ENCODE measurements at regions not wholly inside any gene's neighbourhood (a gene's known extent, or its start where the extent isn't known, plus 50 kb on each side); places are given as distances from the start of the nearest gene placed in this dataset.

DNA sequence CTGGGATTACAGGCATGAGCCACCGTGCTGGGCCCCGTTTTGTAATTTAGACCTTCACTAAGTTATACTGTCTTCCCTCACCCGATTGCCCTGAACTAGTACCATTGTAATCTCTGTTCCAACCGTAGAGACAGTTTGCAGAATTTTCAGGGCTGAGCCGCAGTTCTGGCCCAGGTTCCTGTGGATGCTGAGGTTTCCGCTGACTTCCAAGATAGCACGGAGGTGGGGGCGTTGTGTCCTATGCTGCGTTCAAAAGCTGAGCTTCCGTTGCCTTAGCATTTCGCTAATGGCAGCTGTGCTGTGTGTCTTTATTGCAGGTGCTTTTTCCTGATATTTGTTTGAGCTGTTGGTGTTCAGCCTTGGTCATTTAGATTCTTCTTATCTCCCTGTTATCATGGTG, 137.0 kb downstream of the SOX4 start:
- POLR2A ChIA-PET = no interaction called here
- H3K27ac ChIP-seq (ENCODE audit: insufficient read depth, low read depth, low read length) = no peak overlapping the region

More for the DNA sequence above, 137.0 kb downstream of the SOX4 start:
- Histone ChIP-seq H3K9me1 (replicated peaks; ENCODE audit: control insufficient read depth, extremely low read depth, insufficient read depth, low read length) (no peaks in the 10 kb centered on the region), H3K79me2 (ENCODE audit: control insufficient read depth, insufficient read depth, low read length) (peaks cover 23% of the 10 kb centered on the region), H3K4me1 (ENCODE audit: control insufficient read depth, extremely low read depth, insufficient read depth, low read length) (peaks cover 31% of the 10 kb centered on the region), H3K4me2 (ENCODE audit: insufficient read depth, low read length) (no peak overlapping the region), H2AFZ (ENCODE audit: low read depth, low read length) (no peak overlapping the region), H3K4me3 (replicated peaks in 1 of 3; ENCODE audit: insufficient read depth in 1 of 3, low read depth in 1 of 3, low read length in 3 of 3) (no peak overlapping the region), H3K9me3 (replicated peaks; ENCODE audit: control insufficient read depth, insufficient read depth, low read length) (no peaks in the 10 kb centered on the region), H4K20me1 (replicated peaks; ENCODE audit: control insufficient read depth, extremely low read depth, insufficient read depth, low read length) (peaks cover 2% of the 10 kb centered on the region), H3K36me3 (ENCODE audit: control insufficient read depth in 2 of 2, extremely low read depth in 1 of 2, insufficient read depth in 2 of 2, low read length in 2 of 2) (no peaks in the 10 kb centered on the region), H3K27me3 (ENCODE audit: control insufficient read depth in 2 of 2, insufficient read depth in 2 of 2, low read length in 2 of 2) (no peaks in the 10 kb centered on the region), H3K9ac (replicated peaks; ENCODE audit: extremely low read depth, insufficient read depth, low read length) (no peak overlapping the region)
- FAIRE-seq (no peak), DNase-seq (ENCODE audit: low read depth, low spot score) (no peak)
- intact Hi-C loops (cut with micrococcal nuclease) (no loop called here), dilution Hi-C loops (cut with MboI; ENCODE audit: extremely low pct_ligation_motif_present, low sequenced_read_pairs) (no loop called here)
- BruUV-seq (replicated peaks) = no TSS peak
- CTCF ChIA-PET = interaction anchor here (1.4 to 3.3 kb wide), 2 partner anchors 11 to 35 kb away, joined by 4 to 22 read pairs; no protein-coding TSS in a partner anchor
- TF ChIP-seq POLR2A (IDR thresholded peaks at IDR 0.05; ENCODE audit: low read depth, low read length) (no peak), GATA2 (IDR thresholded peaks at IDR 0.05; ENCODE audit: insufficient read depth, insufficient read length, low read depth, low read length) (no peak), FOS (IDR thresholded peaks at IDR 0.05; ENCODE audit: borderline replicate concordance, insufficient read depth, low read length) (no peak), MYC (IDR thresholded peaks at IDR 0.05; ENCODE audit: low read depth, low read length) (no peak), MAX (IDR thresholded peaks at IDR 0.05; ENCODE audit: insufficient read depth, insufficient read length) (no peak), POLR2AphosphoS5 (IDR thresholded peaks at IDR 0.05; ENCODE audit: insufficient read depth, low read depth, low read length) (no peak), EZH2 (IDR thresholded peaks at IDR 0.05; ENCODE audit: borderline replicate concordance, low read depth, low read length, severe bottlenecking) (no peak), JUN (IDR thresholded peaks at IDR 0.05; ENCODE audit: borderline replicate concordance, insufficient read depth, insufficient read length, low read depth) (no peak)
- TF ChIP-seq, protein P1, sequence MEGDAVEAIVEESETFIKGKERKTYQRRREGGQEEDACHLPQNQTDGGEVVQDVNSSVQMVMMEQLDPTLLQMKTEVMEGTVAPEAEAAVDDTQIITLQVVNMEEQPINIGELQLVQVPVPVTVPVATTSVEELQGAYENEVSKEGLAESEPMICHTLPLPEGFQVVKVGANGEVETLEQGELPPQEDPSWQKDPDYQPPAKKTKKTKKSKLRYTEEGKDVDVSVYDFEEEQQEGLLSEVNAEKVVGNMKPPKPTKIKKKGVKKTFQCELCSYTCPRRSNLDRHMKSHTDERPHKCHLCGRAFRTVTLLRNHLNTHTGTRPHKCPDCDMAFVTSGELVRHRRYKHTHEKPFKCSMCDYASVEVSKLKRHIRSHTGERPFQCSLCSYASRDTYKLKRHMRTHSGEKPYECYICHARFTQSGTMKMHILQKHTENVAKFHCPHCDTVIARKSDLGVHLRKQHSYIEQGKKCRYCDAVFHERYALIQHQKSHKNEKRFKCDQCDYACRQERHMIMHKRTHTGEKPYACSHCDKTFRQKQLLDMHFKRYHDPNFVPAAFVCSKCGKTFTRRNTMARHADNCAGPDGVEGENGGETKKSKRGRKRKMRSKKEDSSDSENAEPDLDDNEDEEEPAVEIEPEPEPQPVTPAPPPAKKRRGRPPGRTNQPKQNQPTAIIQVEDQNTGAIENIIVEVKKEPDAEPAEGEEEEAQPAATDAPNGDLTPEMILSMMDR (IDR thresholded peaks at IDR 0.05; ENCODE audit: extremely low read depth in 1 of 2, insufficient read depth in 1 of 2, low read depth in 1 of 2, low read length in 2 of 2) = no peak

Data from endothelial cell of umbilical vein (primary cell).